Fibroblast of pulmonary artery (primary cell): ENCODE measurements at regions not wholly inside any gene's neighbourhood (a gene's known extent, or its start where the extent isn't known, plus 50 kb on each side); places are given as distances from the start of the nearest gene placed in this dataset.
"Not testable (repeated sequence)": the region's sequence is repeated elsewhere in the genome, so short reads cannot be mapped to it uniquely, and the experiment has no call there.

Source experiments
- DNase-seq: peaks from one replicate; pipeline ENCODE4 v3.0.0-alpha.2; 2010; ENCODE audit warnings: low read depth
- H3K4me3 ChIP-seq: replicated peaks from 2 replicates; pipeline ENCODE4 v1.5.1; 2011; ENCODE audit warnings: low read depth, mild to moderate bottlenecking, control low read depth, low read length, moderate library complexity
- CTCF ChIP-seq: IDR thresholded peaks from 2 replicates; pipeline ENCODE4 v1.5.1; 2011; ENCODE audit warnings: mild to moderate bottlenecking, control low read depth, low read length, inconsistent platforms; ENCODE audit errors: missing control alignments

- no peak overlapping the region for H3K4me3 ChIP-seq
- no peak for DNase-seq
- TF ChIP-seq CTCF: no peak
These were observed 103.2 kb upstream of the FRG1 start for GRCh38 chr4:189837471-189837870.

- TF ChIP-seq CTCF: no peak
- no peak for DNase-seq
- H3K4me3 ChIP-seq: no peak overlapping the region
These were observed 101.7 kb upstream of the FRG1 start for GRCh38 chr4:189838821-189839497.

GRCh38 chr4:189840356-189840755 lies 100.3 kb upstream of the FRG1 start:
- no peak for TF ChIP-seq CTCF

DNA sequence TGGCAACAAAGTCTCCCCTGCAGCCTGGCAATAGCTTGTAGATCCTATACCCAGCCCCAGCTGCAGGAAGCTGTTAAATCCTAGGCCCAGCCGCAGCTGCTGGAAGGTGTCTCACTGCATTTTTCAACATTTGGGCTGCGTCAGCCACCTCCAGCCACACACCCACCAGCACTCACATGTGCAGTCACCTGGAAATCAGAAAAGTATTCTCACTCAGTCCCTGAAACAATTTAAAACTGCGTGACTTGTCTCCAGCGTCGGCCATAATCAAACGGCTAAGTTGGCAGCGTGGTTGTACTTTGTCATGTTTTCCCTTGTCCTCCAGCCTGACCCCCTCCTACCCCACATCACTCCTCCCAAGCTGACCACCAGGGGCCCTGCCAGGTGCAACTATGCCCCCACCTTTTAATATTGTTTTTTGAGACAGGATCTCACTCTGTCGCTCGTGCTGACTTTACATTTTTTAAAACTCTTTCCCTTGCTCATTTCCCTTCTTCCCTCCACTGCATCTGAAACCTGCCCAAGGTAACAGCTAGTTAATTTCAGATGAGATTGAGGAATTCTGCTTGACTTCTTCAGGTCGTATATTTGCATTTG lies 97.2 kb upstream of the FRG1 start:
- no peak for TF ChIP-seq CTCF
- no peak for DNase-seq
- no peak overlapping the region for H3K4me3 ChIP-seq

More at GRCh38 chr4:189840356-189840755, 100.3 kb upstream of the FRG1 start:
- no peak for DNase-seq
- H3K4me3 ChIP-seq: no peak overlapping the region

DNA sequence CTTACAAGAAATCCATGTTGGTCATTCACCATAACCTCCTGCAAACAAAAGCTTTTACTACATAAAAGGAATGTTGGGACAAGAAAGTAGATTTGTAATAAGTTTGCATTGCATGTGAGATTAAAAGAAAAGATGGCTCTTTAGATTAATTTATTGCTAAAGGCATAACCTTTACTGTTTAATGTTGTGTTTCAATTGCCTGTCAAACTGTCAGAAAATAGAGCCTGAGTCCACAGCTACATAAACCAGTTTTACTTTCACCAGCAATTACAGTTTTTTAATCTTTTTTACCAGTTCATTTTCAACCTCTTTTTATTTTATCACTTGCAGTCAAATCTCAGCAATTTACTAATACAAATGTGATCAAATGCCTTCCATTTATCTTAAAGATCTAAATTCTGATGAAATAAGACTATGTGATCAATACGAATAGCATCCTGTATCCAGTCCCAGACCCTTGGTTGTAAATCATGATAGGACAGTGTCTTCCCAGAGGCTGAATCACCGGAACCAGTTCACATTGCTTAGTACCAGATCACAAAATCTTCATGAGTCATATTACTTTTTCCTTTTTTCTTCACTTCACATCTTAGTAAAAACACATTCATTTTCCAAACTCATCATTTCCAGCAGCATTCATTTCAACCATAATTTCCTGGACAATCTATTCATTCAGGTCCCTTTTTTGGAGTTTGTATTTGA lies 95.4 kb upstream of the FRG1 start:
- DNase-seq: no peak
- no peak for TF ChIP-seq CTCF
- H3K4me3 ChIP-seq: no peak overlapping the region

GRCh38 chr4:189846094-189846493 lies 94.6 kb upstream of the FRG1 start:
- not testable (repeated sequence) for H3K4me3 ChIP-seq, DNase-seq

GRCh38 chr4:189846608-189847007 lies 94.1 kb upstream of the FRG1 start:
- H3K4me3 ChIP-seq, DNase-seq: not testable (repeated sequence)

DNA sequence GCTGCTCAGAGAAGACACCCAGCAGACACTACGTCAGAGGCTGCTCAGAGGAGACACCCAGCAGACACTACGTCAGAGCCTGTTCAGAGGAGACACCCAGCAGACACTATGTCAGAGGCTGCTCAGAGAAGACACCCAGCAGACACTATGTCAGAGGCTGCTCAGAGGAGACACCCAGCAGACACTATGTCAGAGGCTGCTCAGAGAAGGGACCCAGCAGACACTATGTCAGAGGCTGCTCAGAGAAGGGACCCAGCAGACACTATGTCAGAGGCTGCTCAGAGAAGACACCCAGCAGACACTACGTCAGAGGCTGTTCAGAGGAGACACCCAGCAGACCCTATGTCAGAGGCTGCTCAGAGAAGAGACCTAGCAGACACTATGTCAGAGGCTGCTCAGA lies 92.0 kb upstream of the FRG1 start:
- H3K4me3 ChIP-seq, DNase-seq: not testable (repeated sequence)
